ENCODE measurements at regions not wholly inside any gene's neighbourhood (a gene's known extent, or its start where the extent isn't known, plus 50 kb on each side); places are given as distances from the start of the nearest gene placed in this dataset.

- TF ChIP-seq SMAD4 (CRISPR knock-in tag; IDR thresholded peaks at IDR 0.05) (no peak), E2F5 (CRISPR knock-in tag; IDR thresholded peaks at IDR 0.05) (no peak), E2F1 (CRISPR knock-in tag; IDR thresholded peaks at IDR 0.05) (no peak), SP1 (CRISPR knock-in tag; conservative IDR thresholded peaks at IDR 0.05) (no peak), ZNF396 (CRISPR knock-in tag; IDR thresholded peaks at IDR 0.05; ENCODE audit: borderline replicate concordance) (no peak), CBFB (CRISPR knock-in tag; IDR thresholded peaks at IDR 0.05; ENCODE audit: low read depth) (no peak), USF2 (CRISPR knock-in tag; IDR thresholded peaks at IDR 0.05) (no peak)
Measured at GRCh38 chr1:87778896-87779295, 450.2 kb downstream of the LMO4 start (continued).

- Mint-ChIP-seq H3K4me1 (peaks cover 4% of the 10 kb centered on the region; the same call in 1 of the 2 replicates), H3K9me3 (peaks cover 9% of the 10 kb centered on the region; the same call in 1 of the 2 replicates), H3K4me3 (no peak overlapping the region), H3K27ac (no peak overlapping the region), H3K36me3 (no peaks in the 10 kb centered on the region), H3K27me3 (ENCODE audit: low read depth) (no peaks in the 10 kb centered on the region)
- ATAC-seq: no peak
- TF ChIP-seq ZNF219 (CRISPR knock-in tag; IDR thresholded peaks at IDR 0.05; ENCODE audit: borderline replicate concordance): no peak
- TF ChIP-seq GABPB1 (CRISPR knock-in tag; IDR thresholded peaks at IDR 0.05): no peak
- TF ChIP-seq ATF1 (CRISPR knock-in tag; IDR thresholded peaks at IDR 0.05): no peak
- no peak for TF ChIP-seq JUN (CRISPR knock-in tag; IDR thresholded peaks at IDR 0.05)
- TF ChIP-seq ERG (CRISPR knock-in tag; IDR thresholded peaks at IDR 0.05): no peak
- TF ChIP-seq USF1 (CRISPR knock-in tag; IDR thresholded peaks at IDR 0.05): no peak
- TF ChIP-seq KAT7 (CRISPR knock-in tag; IDR thresholded peaks at IDR 0.05; ENCODE audit: borderline replicate concordance): no peak
- no peak for TF ChIP-seq ZNF512 (CRISPR knock-in tag; IDR thresholded peaks at IDR 0.05; ENCODE audit: borderline replicate concordance)
- no peak for TF ChIP-seq PREB (CRISPR knock-in tag; IDR thresholded peaks at IDR 0.05; ENCODE audit: borderline replicate concordance)
- ChIA-PET CTCF (no interaction called here), POLR2A (no interaction called here)
- no peak for DNase-seq (ENCODE audit: low spot score)
Measured at GRCh38 chr1:87781554-87781953, 452.9 kb downstream of the LMO4 start.

GRCh38 chr1:87783315-87783714 lies 454.6 kb downstream of the LMO4 start:
- POLR2A ChIA-PET: no interaction called here
- ATAC-seq (no peak), DNase-seq (ENCODE audit: low spot score) (no peak)
- H3K36me3 Mint-ChIP-seq: no peaks in the 10 kb centered on the region
- peaks cover 9% of the 10 kb centered on the region; the same call in 1 of the 2 replicates for H3K9me3 Mint-ChIP-seq
- CTCF ChIA-PET: no interaction called here
- no peak overlapping the region for H3K4me3 Mint-ChIP-seq
- H3K27me3 Mint-ChIP-seq (ENCODE audit: low read depth): no peaks in the 10 kb centered on the region
- peaks cover 21% of the 10 kb centered on the region for H3K4me1 Mint-ChIP-seq
- H3K27ac Mint-ChIP-seq: no peak overlapping the region
- TF ChIP-seq TEAD4 (CRISPR knock-in tag; IDR thresholded peaks at IDR 0.05) (no peak), PRDM15 (CRISPR knock-in tag; IDR thresholded peaks at IDR 0.05) (no peak), ELF4 (CRISPR knock-in tag; IDR thresholded peaks at IDR 0.05; ENCODE audit: low read depth) (no peak), HMGA2 (CRISPR knock-in tag; IDR thresholded peaks at IDR 0.05) (no peak), GTF2I (CRISPR knock-in tag; conservative IDR thresholded peaks at IDR 0.05) (no peak), ETV6 (CRISPR knock-in tag; IDR thresholded peaks at IDR 0.05) (no peak), ZNF671 (CRISPR knock-in tag; IDR thresholded peaks at IDR 0.05) (no peak), MYBL2 (CRISPR knock-in tag; IDR thresholded peaks at IDR 0.05) (no peak)
